OCI-LY1 (cell line): ENCODE measurements at regions not wholly inside any gene's neighbourhood (a gene's known extent, or its start where the extent isn't known, plus 50 kb on each side); places are given as distances from the start of the nearest gene placed in this dataset.

ENCODE experiments used
- H2AFZ ChIP-seq: fragments of 200-600 bp; sonication (generic), shearing (Covaris generic); 2 replicates; pipeline ENCODE4 v1.6.0; 2014; ENCODE audit warnings: antibody characterized with exemption, mild to moderate bottlenecking, low read length
- H3F3A ChIP-seq: fragments of 200-600 bp; sonication (generic), shearing (Covaris generic); 2 replicates; pipeline ENCODE4 v1.6.0; 2014; ENCODE audit warnings: mild to moderate bottlenecking, antibody characterized with exemption, low read length, moderate library complexity; ENCODE audit not compliant: insufficient read depth
- H3K27ac ChIP-seq: fragments of 200-600 bp; sonication (generic); 2 replicates; pipeline ENCODE4 v1.5.1; 2014; ENCODE audit warnings: low read length, mixed run types, mild to moderate bottlenecking, low read depth; ENCODE audit not compliant: poor library complexity, severe bottlenecking
- H3K27me3 ChIP-seq: fragments of 200-600 bp; sonication (generic); 2 replicates; pipeline ENCODE4 v1.6.0; 2014; ENCODE audit warnings: antibody characterized with exemption, mild to moderate bottlenecking, low read length, moderate library complexity; ENCODE audit not compliant: insufficient read depth
- H3K36me3 ChIP-seq: fragments of 200-600 bp; sonication (generic); 2 replicates; pipeline ENCODE4 v1.6.1; 2014; ENCODE audit warnings: mild to moderate bottlenecking, antibody characterized with exemption, low read length, moderate library complexity, mixed read lengths; ENCODE audit not compliant: insufficient read depth
- H3K4me1 ChIP-seq: fragments of 200-600 bp; sonication (generic); 2 replicates; pipeline ENCODE4 v1.5.1; 2014; ENCODE audit warnings: mild to moderate bottlenecking, low read length, moderate library complexity; ENCODE audit not compliant: insufficient read depth, severe bottlenecking
- H3K4me2 ChIP-seq: fragments of 200-600 bp; sonication (generic), shearing (Covaris generic); 2 replicates; pipeline ENCODE4 v1.6.1; 2014; ENCODE audit warnings: low read length
- H3K4me3 ChIP-seq: fragments of 200-600 bp; sonication (generic); 2 replicates; pipeline ENCODE4 v1.5.1; 2014; ENCODE audit warnings: low read length, low read depth, mild to moderate bottlenecking, mixed read lengths; ENCODE audit not compliant: poor library complexity, severe bottlenecking
- H3K79me2 ChIP-seq: fragments of 200-600 bp; shearing (Covaris generic); 2 replicates; pipeline ENCODE4 v1.6.1; 2016; ENCODE audit warnings: mixed run types, low read length, mixed read lengths; ENCODE audit not compliant: insufficient read depth
- H3K9ac ChIP-seq: fragments of 200-600 bp; sonication (generic), shearing (Covaris generic); 2 replicates; pipeline ENCODE4 v1.6.1; 2014; ENCODE audit warnings: mild to moderate bottlenecking, low read length, mixed read lengths
- H3K9me2 ChIP-seq: fragments of 200-600 bp; sonication (generic), shearing (Covaris generic); 2 replicates; pipeline ENCODE4 v1.6.1; 2014; ENCODE audit warnings: low read depth, mild to moderate bottlenecking, low read length, mixed read lengths
- H3K9me3 ChIP-seq: fragments of 200-600 bp; shearing (Covaris generic); 2 replicates; pipeline ENCODE4 v1.6.1; 2014; ENCODE audit warnings: low read length, mixed read lengths
- H4K20me1 ChIP-seq: fragments of 200-600 bp; sonication (generic), shearing (Covaris generic); 2 replicates; pipeline ENCODE4 v1.6.0; 2016; ENCODE audit warnings: mild to moderate bottlenecking, low read length; ENCODE audit not compliant: insufficient read depth
- CTCF ChIP-seq: fragments of 200-600 bp; sonication (generic), shearing (Covaris generic); IDR thresholded peaks from 2 replicates; pipeline ENCODE4 v1.5.1; 2017; ENCODE audit warnings: mild to moderate bottlenecking, antibody characterized with exemption, low read length, moderate library complexity, mixed read lengths
- EZH2 ChIP-seq: fragments of 200-600 bp; sonication (generic), shearing (Covaris generic); IDR thresholded peaks from 2 replicates; pipeline ENCODE4 v1.8.0; 2017; ENCODE audit warnings: borderline replicate concordance, mixed run types, mild to moderate bottlenecking, antibody characterized with exemption, low read length, moderate library complexity, mixed read lengths

GRCh38 chr3:178300441-178300959, 235.7 kb upstream of the KCNMB2 start:
- no peak overlapping the region for H3K4me3 ChIP-seq
- H2AFZ ChIP-seq, result no peak overlapping the region
- no peaks in the 10 kb centered on the region for H3K79me2 ChIP-seq
- H3K9ac ChIP-seq, result no peak overlapping the region
- H3K27me3 ChIP-seq, result no peaks in the 10 kb centered on the region
- H3K27ac ChIP-seq, result no peak overlapping the region
- TF ChIP-seq CTCF (no peak), EZH2 (no peak)
- no peaks in the 10 kb centered on the region for H4K20me1 ChIP-seq
- H3K36me3 ChIP-seq, result no peaks in the 10 kb centered on the region
- H3F3A ChIP-seq, result no peaks in the 10 kb centered on the region
- H3K9me2 ChIP-seq, result no peaks in the 10 kb centered on the region
- H3K4me2 ChIP-seq, result no peak overlapping the region
- no peaks in the 10 kb centered on the region for H3K9me3 ChIP-seq
- no peaks in the 10 kb centered on the region for H3K4me1 ChIP-seq

GRCh38 chr3:178302966-178303930, 233.0 kb upstream of the KCNMB2 start:
- no peaks in the 10 kb centered on the region for H3K9me3 ChIP-seq
- H3K9ac ChIP-seq, result no peak overlapping the region
- no peak overlapping the region for H3K4me2 ChIP-seq
- H3K9me2 ChIP-seq, result no peaks in the 10 kb centered on the region
- H3K36me3 ChIP-seq, result no peaks in the 10 kb centered on the region
- no peaks in the 10 kb centered on the region for H3K79me2 ChIP-seq
- H3F3A ChIP-seq, result no peaks in the 10 kb centered on the region
- no peaks in the 10 kb centered on the region for H3K27me3 ChIP-seq
- TF ChIP-seq CTCF (no peak), EZH2 (no peak)
- H2AFZ ChIP-seq, result no peak overlapping the region
- no peaks in the 10 kb centered on the region for H3K4me1 ChIP-seq
- no peak overlapping the region for H3K4me3 ChIP-seq
- no peaks in the 10 kb centered on the region for H4K20me1 ChIP-seq
- no peak overlapping the region for H3K27ac ChIP-seq

GRCh38 chr3:178304758-178305467, 231.3 kb upstream of the KCNMB2 start:
- TF ChIP-seq EZH2 (no peak), CTCF (no peak)
- Histone ChIP-seq H3K36me3 (no peaks in the 10 kb centered on the region), H3K9me2 (no peaks in the 10 kb centered on the region), H3K27me3 (no peaks in the 10 kb centered on the region), H3K4me1 (no peaks in the 10 kb centered on the region), H3K4me2 (no peak overlapping the region), H3K27ac (no peak overlapping the region), H2AFZ (no peak overlapping the region), H3K4me3 (no peak overlapping the region), H3K9ac (no peak overlapping the region), H3F3A (no peaks in the 10 kb centered on the region), H3K9me3 (no peaks in the 10 kb centered on the region), H4K20me1 (no peaks in the 10 kb centered on the region), H3K79me2 (no peaks in the 10 kb centered on the region)
